Esophagus squamous epithelium (tissue), 5 donors: ENCODE measurements at regions not wholly inside any gene's neighbourhood (a gene's known extent, or its start where the extent isn't known, plus 50 kb on each side); places are given as distances from the start of the nearest gene placed in this dataset.
"Not testable (repeated sequence)": the region's sequence is repeated elsewhere in the genome, so short reads cannot be mapped to it uniquely, and the experiment has no call there.

Experiments used
- DNase-seq: peaks from one replicate; lab custom pipeline; 2025; lab: John Stamatoyannopoulos, UW
- H3K27ac ChIP-seq, 4 donors: fragments of 200-600 bp; sonication (generic); one replicate each; pipeline ENCODE4 v1.5.1; 2016 to 2019; ENCODE audit warnings: mild to moderate bottlenecking in 1 of 4
- H3K27me3 ChIP-seq, 4 donors: fragments of 200-600 bp; sonication (generic); 1 replicate in 3 of 4; 2 replicates in 1 of 4; pipeline versions ENCODE4 v1.5.1 to v1.6.0; 2017 to 2021; ENCODE audit warnings: antibody characterized with exemption in 1 of 4
- H3K36me3 ChIP-seq, 3 donors: fragments of 200-600 bp; sonication (generic); one replicate each; pipeline ENCODE4 v1.5.1; 2016 to 2019
- H3K4me1 ChIP-seq, 3 donors: fragments of 200-600 bp; sonication (generic); one replicate each; pipeline ENCODE4 v1.5.1; 2017 to 2019
- H3K4me3 ChIP-seq, 4 donors: fragments of 200-600 bp; sonication (generic); 1 replicate in 3 of 4; 2 replicates in 1 of 4; pipeline ENCODE4 v1.5.1; 2016 to 2019; ENCODE audit warnings: mild to moderate bottlenecking in 2 of 4, moderate library complexity in 1 of 4
- H3K9me3 ChIP-seq, 3 donors: fragments of 200-600 bp; sonication (generic); one replicate each; pipeline ENCODE4 v1.5.1; 2016 to 2019
- CTCF ChIP-seq, 6 experiments: fragments of 450-650 bp in 4 of 6; fragments of 200-600 bp in 2 of 6; sonication (generic) in 2 of 6; IDR thresholded peaks; one replicate each; pipeline ENCODE4 v1.5.1; 2016 to 2019; ENCODE audit warnings: antibody characterized with exemption in 6 of 6, mild to moderate bottlenecking in 4 of 6, moderate library complexity in 4 of 6
- POLR2A ChIP-seq, 4 donors: fragments of 450-650 bp; IDR thresholded peaks; one replicate each; pipeline ENCODE4 v1.6.1; 2017; ENCODE audit warnings: antibody characterized with exemption in 4 of 4, mild to moderate bottlenecking in 4 of 4, moderate library complexity in 3 of 4
- WGBS, 2 donors: methylation state at CpG; one replicate each; pipeline ENCODE4 v1.1.5; 2018; 5-methylcytosine and 5-hydroxymethylcytosine counted together
- intact Hi-C: fragments of 100-400 bp; cut with DNase I; formaldehyde crosslinking; loops from one replicate; pipeline ENCODE4 v1.15.0; 2022
- donor health status: DM: yes; HTN: yes; CAD: no.

DNA sequence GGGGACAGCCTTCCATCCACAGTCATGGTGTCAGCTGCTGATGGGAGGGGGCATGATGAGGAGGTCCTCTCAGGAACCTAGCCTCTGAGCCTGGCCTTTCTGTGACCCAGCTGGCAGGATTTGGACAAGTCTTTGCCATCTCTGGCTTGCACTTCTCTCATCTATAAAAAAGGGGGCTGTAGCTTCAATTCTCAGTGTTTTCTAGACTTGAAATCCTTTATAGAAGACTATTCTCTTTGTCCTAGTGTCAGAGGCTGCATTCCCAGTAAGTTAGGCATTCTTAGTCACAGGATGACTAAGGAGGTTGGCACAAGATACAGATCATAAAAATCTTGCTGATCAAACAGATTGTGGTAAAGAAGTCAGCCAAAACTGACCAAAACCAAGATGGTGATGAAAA lies 958.5 kb downstream of the CNTNAP5 start:
- no peaks in the 10 kb centered on the region for H3K4me1 ChIP-seq
- peaks cover 0 to 15% (median 0%) of the 10 kb centered on the region in 3 donors for H3K9me3 ChIP-seq
- H3K4me3 ChIP-seq: no peak overlapping the region
- DNase-seq: no peak
- H3K27me3 ChIP-seq: no peaks in the 10 kb centered on the region
- intact Hi-C loops: no loop called here
- no peak overlapping the region for H3K27ac ChIP-seq
- H3K36me3 ChIP-seq: no peaks in the 10 kb centered on the region
- TF ChIP-seq POLR2A (IDR thresholded peaks at IDR 0.05) (no peak), CTCF (IDR thresholded peaks at IDR 0.05) (no peak)

DNA sequence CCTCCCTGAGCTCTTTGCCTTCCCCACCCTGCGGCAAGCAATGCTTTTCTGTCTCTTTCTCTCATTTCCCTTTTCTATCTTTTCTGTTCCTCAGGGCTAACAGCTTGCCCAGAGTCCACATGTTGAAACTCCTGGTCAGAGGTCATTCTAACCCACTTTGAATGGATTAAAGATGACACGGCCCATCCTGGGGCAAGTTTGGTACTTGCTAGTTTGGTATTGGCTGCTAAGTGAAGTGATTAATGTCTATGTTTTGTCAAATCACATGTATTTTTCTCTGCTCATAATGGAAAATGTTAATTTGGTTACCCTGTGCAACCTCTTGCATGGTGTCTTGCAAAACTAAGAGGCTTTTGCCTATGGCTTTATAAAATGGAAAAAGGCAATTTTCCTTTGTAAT lies 960.2 kb downstream of the CNTNAP5 start:
- Histone ChIP-seq H3K27me3 (no peaks in the 10 kb centered on the region), H3K36me3 (no peaks in the 10 kb centered on the region), H3K9me3 (peaks cover 0 to 15% (median 0%) of the 10 kb centered on the region in 3 donors), H3K4me3 (no peak overlapping the region), H3K27ac (no peak overlapping the region), H3K4me1 (no peaks in the 10 kb centered on the region)
- WGBS, 2 donors: 45 to 80% methylated on average over 2 of the region's 2 CpGs
- intact Hi-C loops: no loop called here
- TF ChIP-seq POLR2A (IDR thresholded peaks at IDR 0.05) (no peak), CTCF (IDR thresholded peaks at IDR 0.05) (no peak)
- no peak for DNase-seq

GRCh38 chr2:124986136-124986535 lies 961.0 kb downstream of the CNTNAP5 start:
- Histone ChIP-seq H3K27me3 (no peaks in the 10 kb centered on the region), H3K9me3 (peaks cover 0 to 15% (median 0%) of the 10 kb centered on the region in 3 donors), H3K36me3 (no peaks in the 10 kb centered on the region), H3K27ac (no peak overlapping the region), H3K4me1 (no peaks in the 10 kb centered on the region), H3K4me3 (no peak overlapping the region)
- no peak for DNase-seq
- intact Hi-C loops: no loop called here
- WGBS, 2 donors: 45 to 83% methylated on average over 4 of the region's 4 CpGs
- no peak for TF ChIP-seq POLR2A (IDR thresholded peaks at IDR 0.05)
- TF ChIP-seq CTCF (IDR thresholded peaks at IDR 0.05): no peak

- H3K4me3 ChIP-seq: not testable (repeated sequence)
Measured at GRCh38 chr2:124986870-124987269, 961.8 kb downstream of the CNTNAP5 start.

DNA sequence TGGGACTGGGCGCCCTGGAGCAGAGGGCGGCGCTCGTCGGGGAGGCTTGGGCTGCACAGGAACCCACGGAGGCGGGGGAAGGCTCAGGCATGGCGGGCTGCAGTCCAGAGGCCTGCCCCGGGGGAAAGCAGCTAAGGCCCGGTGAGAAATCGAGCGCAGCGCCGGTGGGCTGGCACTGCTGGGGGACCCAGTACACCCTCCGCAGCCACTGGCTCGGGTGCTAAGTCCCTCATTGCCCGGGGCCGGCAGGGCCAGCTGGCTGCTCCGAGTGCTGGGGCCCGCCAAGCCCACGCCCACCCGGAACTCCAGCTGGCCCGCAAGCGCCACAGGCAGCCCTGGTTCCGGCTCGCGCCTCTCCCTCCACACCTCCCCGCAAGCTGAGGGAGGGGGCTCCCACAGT lies 962.3 kb downstream of the CNTNAP5 start:
- H3K4me3 ChIP-seq, H3K27ac ChIP-seq, intact Hi-C loops, H3K27me3 ChIP-seq, DNase-seq, H3K36me3 ChIP-seq, H3K4me1 ChIP-seq: not testable (repeated sequence)
- H3K9me3 ChIP-seq: peaks cover 0 to 15% (median 0%) of the 10 kb centered on the region in 3 donors
- WGBS, 2 donors: 80 to 100% methylated on average over 1 to 2 of the region's 28 CpGs

More at GRCh38 chr2:124986870-124987269, 961.8 kb downstream of the CNTNAP5 start:
- H3K4me1 ChIP-seq, intact Hi-C loops, H3K27ac ChIP-seq, DNase-seq, H3K36me3 ChIP-seq, H3K27me3 ChIP-seq: not testable (repeated sequence)
- WGBS, 2 donors: 80 to 88% methylated on average over 3 to 11 of the region's 11 CpGs
- peaks cover 0 to 15% (median 0%) of the 10 kb centered on the region in 3 donors for H3K9me3 ChIP-seq

GRCh38 chr2:124988111-124988510 lies 963.0 kb downstream of the CNTNAP5 start:
- intact Hi-C loops: no loop called here
- Histone ChIP-seq H3K36me3 (no peaks in the 10 kb centered on the region), H3K4me1 (no peaks in the 10 kb centered on the region), H3K27me3 (no peaks in the 10 kb centered on the region), H3K9me3 (peaks cover 0 to 15% (median 0%) of the 10 kb centered on the region in 3 donors), H3K4me3 (no peak overlapping the region), H3K27ac (no peak overlapping the region)
- DNase-seq: no peak
- TF ChIP-seq POLR2A (IDR thresholded peaks at IDR 0.05) (no peak), CTCF (IDR thresholded peaks at IDR 0.05) (no peak)
- WGBS, 2 donors: 80 to 85% methylated on average over 2 of the region's 2 CpGs
